Adrenal gland (tissue), 9 donors: ENCODE measurements at regions not wholly inside any gene's neighbourhood (a gene's known extent, or its start where the extent isn't known, plus 50 kb on each side); places are given as distances from the start of the nearest gene placed in this dataset.

Experiments used
- DNase-seq, 7 donors: peaks; one replicate each; pipeline ENCODE4 v3.0.0-alpha.2; 2019 to 2020
- H3K27ac ChIP-seq, 5 donors: fragments of 200-600 bp; sonication (generic) in 4 of 5; 1 replicate in 3 of 5; 2 replicates in 2 of 5; pipeline versions ENCODE4 v1.5.1 to v1.8.0; 2016 to 2020; ENCODE audit warnings: mild to moderate bottlenecking in 1 of 5
- H3K27me3 ChIP-seq: fragments of 200-600 bp; 2 replicates; pipeline ENCODE4 v1.8.0; 2021
- H3K36me3 ChIP-seq, 2 donors: fragments of 200-600 bp; replicated peaks in 1 of 2; 1 replicate in 1 of 2; 2 replicates in 1 of 2; pipeline versions ENCODE4 v1.5.1 to v1.8.0; 2018 to 2022
- H3K4me1 ChIP-seq, 2 donors: fragments of 200-600 bp; replicated peaks in 1 of 2; 1 replicate in 1 of 2; 2 replicates in 1 of 2; pipeline versions ENCODE4 v1.5.1 to v1.8.0; 2018 to 2021
- H3K4me3 ChIP-seq, 4 donors: fragments of 200-600 bp; sonication (generic) in 3 of 4; one replicate each; pipeline ENCODE4 v1.5.1; 2016 to 2018
- H3K9me3 ChIP-seq, 3 donors: fragments of 200-600 bp; sonication (generic) in 1 of 3; replicated peaks in 1 of 3; 1 replicate in 2 of 3; 2 replicates in 1 of 3; pipeline versions ENCODE4 v1.5.1 to v1.8.0; 2016 to 2021
- POLR2A ChIP-seq, 2 donors: fragments of 450-650 bp; IDR thresholded peaks; one replicate each; pipeline ENCODE4 v1.6.1; 2017; ENCODE audit warnings: antibody characterized with exemption in 2 of 2, mild to moderate bottlenecking in 2 of 2, moderate library complexity in 1 of 2
- WGBS, 4 donors: extraction: QIAGEN DNeasy Blood & Tissue Kit in 2 of 4; methylation state at CpG; one replicate each; pipeline versions ENCODE4 v1.1.5 to v1.1.7; 2013 to 2017; 5-methylcytosine and 5-hydroxymethylcytosine counted together
- intact Hi-C, 2 donors: fragments of 100-400 bp; cut with DNase I; formaldehyde crosslinking; loops; one replicate each; pipeline versions ENCODE4 v1.14.1 to v1.15.0; 2022 to 2023
- TF ChIP-seq, protein P1 (sequence below), 6 experiments: fragments of 450-650 bp in 4 of 6; fragments of 200-600 bp in 2 of 6; sonication (generic) in 1 of 6; IDR thresholded peaks; 1 replicate in 5 of 6; 2 replicates in 1 of 6; pipeline versions ENCODE4 v1.5.1 to v1.8.0; 2016 to 2021; ENCODE audit warnings: antibody characterized with exemption in 6 of 6, mild to moderate bottlenecking in 2 of 6, moderate library complexity in 1 of 6
- donor health status: healthy with polysubstance abuse.
- donor health status: Bipolar disorder and iron deficiency.
- donor health status: DM: yes; HTN: yes; CAD: no.
- donor health status: DM: no; HTN: no; CAD: no.
- donor health status: DM: no; HTN: no; CAD: no.

- no peak overlapping the region for H3K4me3 ChIP-seq
- TF ChIP-seq, protein P1, sequence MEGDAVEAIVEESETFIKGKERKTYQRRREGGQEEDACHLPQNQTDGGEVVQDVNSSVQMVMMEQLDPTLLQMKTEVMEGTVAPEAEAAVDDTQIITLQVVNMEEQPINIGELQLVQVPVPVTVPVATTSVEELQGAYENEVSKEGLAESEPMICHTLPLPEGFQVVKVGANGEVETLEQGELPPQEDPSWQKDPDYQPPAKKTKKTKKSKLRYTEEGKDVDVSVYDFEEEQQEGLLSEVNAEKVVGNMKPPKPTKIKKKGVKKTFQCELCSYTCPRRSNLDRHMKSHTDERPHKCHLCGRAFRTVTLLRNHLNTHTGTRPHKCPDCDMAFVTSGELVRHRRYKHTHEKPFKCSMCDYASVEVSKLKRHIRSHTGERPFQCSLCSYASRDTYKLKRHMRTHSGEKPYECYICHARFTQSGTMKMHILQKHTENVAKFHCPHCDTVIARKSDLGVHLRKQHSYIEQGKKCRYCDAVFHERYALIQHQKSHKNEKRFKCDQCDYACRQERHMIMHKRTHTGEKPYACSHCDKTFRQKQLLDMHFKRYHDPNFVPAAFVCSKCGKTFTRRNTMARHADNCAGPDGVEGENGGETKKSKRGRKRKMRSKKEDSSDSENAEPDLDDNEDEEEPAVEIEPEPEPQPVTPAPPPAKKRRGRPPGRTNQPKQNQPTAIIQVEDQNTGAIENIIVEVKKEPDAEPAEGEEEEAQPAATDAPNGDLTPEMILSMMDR (IDR thresholded peaks at IDR 0.05), result no peak
- no peak for TF ChIP-seq POLR2A (IDR thresholded peaks at IDR 0.05)
- WGBS, 4 donors, result 79 to 92% (median 89%) methylated on average over 1 of the region's 1 CpG
- intact Hi-C loops, result no loop called here
- DNase-seq, result no peak
- H3K27me3 ChIP-seq, result no peaks in the 10 kb centered on the region
- no peaks in the 10 kb centered on the region for H3K4me1 ChIP-seq
- H3K27ac ChIP-seq, result no peak overlapping the region
- H3K36me3 ChIP-seq, result no peaks in the 10 kb centered on the region
- no peaks in the 10 kb centered on the region for H3K9me3 ChIP-seq
Observed at GRCh38 chr18:44514766-44515165, 165.9 kb upstream of the SETBP1 start.

GRCh38 chr18:44516450-44516849 lies 164.2 kb upstream of the SETBP1 start:
- Histone ChIP-seq H3K4me1 (no peaks in the 10 kb centered on the region), H3K36me3 (no peaks in the 10 kb centered on the region), H3K9me3 (no peaks in the 10 kb centered on the region), H3K4me3 (no peak overlapping the region), H3K27ac (no peak overlapping the region), H3K27me3 (no peaks in the 10 kb centered on the region)
- 73 to 84% (median 74%) methylated on average over 1 of the region's 1 CpG for WGBS, 4 donors
- DNase-seq, result no peak
- TF ChIP-seq, protein P1 (IDR thresholded peaks at IDR 0.05), result no peak
- TF ChIP-seq POLR2A (IDR thresholded peaks at IDR 0.05), result no peak
- intact Hi-C loops, result no loop called here

GRCh38 chr18:44517136-44517535 lies 163.6 kb upstream of the SETBP1 start:
- no peaks in the 10 kb centered on the region for H3K27me3 ChIP-seq
- no peaks in the 10 kb centered on the region for H3K9me3 ChIP-seq
- no peaks in the 10 kb centered on the region for H3K4me1 ChIP-seq
- DNase-seq, result no peak
- H3K36me3 ChIP-seq, result no peaks in the 10 kb centered on the region
- no peak overlapping the region for H3K27ac ChIP-seq
- no peak for TF ChIP-seq POLR2A (IDR thresholded peaks at IDR 0.05)
- TF ChIP-seq, protein P1 (IDR thresholded peaks at IDR 0.05), result no peak
- no peak overlapping the region for H3K4me3 ChIP-seq
- intact Hi-C loops, result no loop called here
- 61 to 69% (median 64%) methylated on average over 3 of the region's 3 CpGs for WGBS, 4 donors

DNA sequence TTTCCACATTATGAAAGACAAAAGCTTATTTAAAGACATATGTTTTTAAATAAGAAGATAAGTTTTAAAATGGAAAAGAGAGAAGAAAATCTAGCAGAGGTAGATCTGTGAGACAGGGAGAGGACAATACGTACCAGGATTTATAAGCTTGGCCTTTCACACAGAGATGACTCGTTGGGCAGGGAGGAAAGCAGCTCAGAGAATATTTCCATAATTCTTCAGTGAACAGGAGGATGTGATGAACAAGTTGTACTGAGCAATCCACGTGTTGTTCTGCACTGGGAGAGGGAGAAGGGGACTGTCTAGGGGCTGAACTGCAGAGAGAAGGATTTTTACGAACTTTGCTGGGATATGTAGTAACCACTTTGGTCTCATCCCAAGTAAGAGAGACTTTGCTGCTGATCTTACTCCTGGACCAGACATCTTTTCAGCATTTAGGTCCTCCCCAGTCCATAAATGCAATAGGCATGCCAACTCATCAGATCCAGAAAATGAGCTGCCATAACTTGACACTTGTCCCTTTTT lies 162.5 kb upstream of the SETBP1 start:
- WGBS, 4 donors, result 49 to 69% (median 51%) methylated on average over 4 of the region's 4 CpGs
- H3K27ac ChIP-seq, result no peak overlapping the region
- no peak overlapping the region for H3K4me3 ChIP-seq
- H3K27me3 ChIP-seq, result no peaks in the 10 kb centered on the region
- DNase-seq, result no peak
- intact Hi-C loops, result no loop called here
- H3K36me3 ChIP-seq, result no peaks in the 10 kb centered on the region
- TF ChIP-seq, protein P1 (IDR thresholded peaks at IDR 0.05), result no peak
- no peak for TF ChIP-seq POLR2A (IDR thresholded peaks at IDR 0.05)
- no peaks in the 10 kb centered on the region for H3K9me3 ChIP-seq
- H3K4me1 ChIP-seq, result no peaks in the 10 kb centered on the region
